Activated T-cell treated with anti-CD3 and anti-CD28 coated beads for 4 hours (primary cell): ENCODE measurements at regions not wholly inside any gene's neighbourhood (a gene's known extent, or its start where the extent isn't known, plus 50 kb on each side); places are given as distances from the start of the nearest gene placed in this dataset.
A peak's percentile ranks its signal among the peaks of the same experiment; 100 is the strongest.
"Not testable (repeated sequence)": the region's sequence is repeated elsewhere in the genome, so short reads cannot be mapped to it uniquely, and the experiment has no call there.

Experiments used
- DNase-seq: peaks from one replicate; pipeline ENCODE4 v3.0.0-alpha.2; 2020

GRCh38 chr7:70846208-70846607, 285.7 kb upstream of the GALNT17 start:
- DNase-seq, result no peak

GRCh38 chr7:70849580-70850235, 282.2 kb upstream of the GALNT17 start:
- no peak for DNase-seq

- no peak for DNase-seq
Observed at GRCh38 chr7:70855373-70855772, 276.6 kb upstream of the GALNT17 start.

- DNase-seq, result peak; percentile 21
Observed at GRCh38 chr7:70856901-70857630, 274.9 kb upstream of the GALNT17 start.

- DNase-seq, result no peak
Observed at GRCh38 chr7:70857793-70858545, 274.0 kb upstream of the GALNT17 start.

GRCh38 chr7:70867513-70867912, 264.4 kb upstream of the GALNT17 start:
- no peak for DNase-seq

- DNase-seq, result no peak
Observed at GRCh38 chr7:70870349-70870748, 261.6 kb upstream of the GALNT17 start.

- no peak for DNase-seq
Observed at GRCh38 chr7:70872188-70872587, 259.8 kb upstream of the GALNT17 start.

- no peak for DNase-seq
Observed at GRCh38 chr7:70881167-70881847, 250.6 kb upstream of the GALNT17 start.

GRCh38 chr7:70883750-70884439, 248.0 kb upstream of the GALNT17 start:
- DNase-seq, result no peak

- DNase-seq, result no peak
Observed at GRCh38 chr7:70884440-70884764, 247.5 kb upstream of the GALNT17 start.

- no peak for DNase-seq
Observed at GRCh38 chr7:70884809-70885208, 247.1 kb upstream of the GALNT17 start.

GRCh38 chr7:70886547-70886946, 245.4 kb upstream of the GALNT17 start:
- no peak for DNase-seq

- no peak for DNase-seq
Observed at GRCh38 chr7:70887186-70887585, 244.8 kb upstream of the GALNT17 start.

- DNase-seq, result no peak
Observed at GRCh38 chr7:70890147-70890969, 241.6 kb upstream of the GALNT17 start.

- no peak for DNase-seq
Observed at GRCh38 chr7:70893422-70893821, 238.5 kb upstream of the GALNT17 start.

- DNase-seq, result no peak
Observed at GRCh38 chr7:70893971-70894715, 237.8 kb upstream of the GALNT17 start.

- no peak for DNase-seq
Observed at GRCh38 chr7:70894799-70895198, 237.1 kb upstream of the GALNT17 start.

GRCh38 chr7:70895337-70896200, 236.4 kb upstream of the GALNT17 start:
- DNase-seq, result not testable (repeated sequence)
